ENCODE measurements at regions not wholly inside any gene's neighbourhood (a gene's known extent, or its start where the extent isn't known, plus 50 kb on each side); places are given as distances from the start of the nearest gene placed in this dataset.

DNA sequence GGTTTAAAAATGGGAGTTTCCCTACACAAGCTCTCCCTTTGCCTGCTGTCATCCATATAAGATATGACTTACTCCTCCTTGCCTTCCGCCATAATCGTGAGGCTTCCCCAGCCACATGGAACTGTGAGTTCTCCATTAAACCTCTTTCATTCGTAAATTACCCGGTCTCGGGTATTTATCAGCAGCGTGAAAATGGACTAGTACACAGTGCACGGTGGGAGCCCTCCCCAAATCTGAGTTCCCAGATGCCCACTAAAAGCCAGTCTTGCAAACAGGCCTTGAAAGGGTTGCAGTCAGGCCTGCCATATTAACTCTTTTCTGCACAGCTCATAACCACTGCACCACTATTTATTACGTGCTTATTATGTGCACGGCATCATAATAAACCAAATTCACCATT is 400.9 kb downstream of the PRDM2 start:
- H3K4me3 ChIP-seq (ENCODE audit: control extremely low read depth in 1 of 5, extremely low read depth in 1 of 5, insufficient read depth in 1 of 5, low read depth in 2 of 5, low read length in 4 of 5), result no peak overlapping the region
- no peaks in the 10 kb centered on the region for H3K79me2 ChIP-seq (ENCODE audit: control insufficient read depth, insufficient read depth, low read length)
- DNase-seq (no peak), ATAC-seq (ENCODE audit: low read depth) (no peak)
- no peak overlapping the region for H3K27ac Mint-ChIP-seq
- no peaks in the 10 kb centered on the region for H3K9me3 ChIP-seq (ENCODE audit: control extremely low read depth in 1 of 3, control insufficient read depth in 2 of 3, insufficient read depth in 1 of 3, low read length in 2 of 3)
- intact Hi-C loops (cut with micrococcal nuclease), result no loop called here
- no peaks in the 10 kb centered on the region for H3K4me1 Mint-ChIP-seq
- H3K27me3 Mint-ChIP-seq, result peaks cover 12% of the 10 kb centered on the region
- H3K4me3 Mint-ChIP-seq, result no peak overlapping the region
- H3K36me3 ChIP-seq (replicated peaks in 1 of 2; ENCODE audit: control extremely low read depth in 1 of 2, control insufficient read depth in 1 of 2, extremely low read depth in 1 of 2, insufficient read depth in 2 of 2, low read length in 1 of 2), result no peaks in the 10 kb centered on the region
- CTCF ChIA-PET, result no interaction called here
- TF ChIP-seq CTCF (IDR thresholded peaks at IDR 0.05), result no peak
- no peak for TF ChIP-seq EZH2 (IDR thresholded peaks at IDR 0.05; ENCODE audit: borderline replicate concordance, insufficient read depth, low read depth, low read length, poor library complexity, severe bottlenecking)
- no peaks in the 10 kb centered on the region for H4K20me1 ChIP-seq (ENCODE audit: control insufficient read depth, insufficient read depth, low read length, poor library complexity, severe bottlenecking)
- no peak overlapping the region for H2AFZ ChIP-seq (ENCODE audit: insufficient read depth, low read depth, low read length, poor library complexity, severe bottlenecking)
- H3K4me2 ChIP-seq (replicated peaks; ENCODE audit: low read depth, low read length, poor library complexity, severe bottlenecking), result no peak overlapping the region
- H3K9ac ChIP-seq (ENCODE audit: low read length), result no peak overlapping the region
- peaks cover 3% of the 10 kb centered on the region for H3K9me3 Mint-ChIP-seq (ENCODE audit: insufficient read depth)
- H3K27me3 ChIP-seq (replicated peaks in 1 of 4; ENCODE audit: control extremely low read depth in 1 of 4, control insufficient read depth in 3 of 4, insufficient read depth in 4 of 4, low read length in 3 of 4), result no peaks in the 10 kb centered on the region
- H3K27ac ChIP-seq (ENCODE audit: low read length in 2 of 2), result no peak overlapping the region
- 94% methylated on average over 7 of the region's 9 CpGs for WGBS (ENCODE audit: insufficient coverage)
- no peaks in the 10 kb centered on the region for H3K4me1 ChIP-seq (ENCODE audit: control insufficient read depth in 2 of 2, insufficient read depth in 2 of 2, low read length in 2 of 2)
- POLR2A ChIA-PET, result no interaction called here

GRCh38 chr1:14102180-14102579 is 402.2 kb downstream of the PRDM2 start:
- H3K4me1 ChIP-seq (ENCODE audit: control insufficient read depth in 2 of 2, insufficient read depth in 2 of 2, low read length in 2 of 2), result no peaks in the 10 kb centered on the region
- Mint-ChIP-seq H3K9me3 (ENCODE audit: insufficient read depth) (peaks cover 3% of the 10 kb centered on the region), H3K27ac (no peak overlapping the region), H3K4me1 (no peaks in the 10 kb centered on the region), H3K4me3 (no peak overlapping the region), H3K27me3 (peaks cover 13% of the 10 kb centered on the region)
- intact Hi-C loops (cut with micrococcal nuclease), result no loop called here
- no peak for TF ChIP-seq CTCF (IDR thresholded peaks at IDR 0.05)
- TF ChIP-seq EZH2 (IDR thresholded peaks at IDR 0.05; ENCODE audit: borderline replicate concordance, insufficient read depth, low read depth, low read length, poor library complexity, severe bottlenecking), result no peak
- no peaks in the 10 kb centered on the region for H3K27me3 ChIP-seq (replicated peaks in 1 of 4; ENCODE audit: control extremely low read depth in 1 of 4, control insufficient read depth in 3 of 4, insufficient read depth in 4 of 4, low read length in 3 of 4)
- no peak overlapping the region for H3K9ac ChIP-seq (ENCODE audit: low read length)
- 86% methylated on average over 9 of the region's 9 CpGs for WGBS (ENCODE audit: insufficient coverage)
- H3K79me2 ChIP-seq (ENCODE audit: control insufficient read depth, insufficient read depth, low read length), result no peaks in the 10 kb centered on the region
- no peak overlapping the region for H3K4me3 ChIP-seq (ENCODE audit: control extremely low read depth in 1 of 5, extremely low read depth in 1 of 5, insufficient read depth in 1 of 5, low read depth in 2 of 5, low read length in 4 of 5)
- H3K36me3 ChIP-seq (replicated peaks in 1 of 2; ENCODE audit: control extremely low read depth in 1 of 2, control insufficient read depth in 1 of 2, extremely low read depth in 1 of 2, insufficient read depth in 2 of 2, low read length in 1 of 2), result no peaks in the 10 kb centered on the region
- no peak overlapping the region for H3K4me2 ChIP-seq (replicated peaks; ENCODE audit: low read depth, low read length, poor library complexity, severe bottlenecking)
- CTCF ChIA-PET, result no interaction called here
- no peaks in the 10 kb centered on the region for H4K20me1 ChIP-seq (ENCODE audit: control insufficient read depth, insufficient read depth, low read length, poor library complexity, severe bottlenecking)
- DNase-seq, result no peak
- POLR2A ChIA-PET, result no interaction called here
- no peak for ATAC-seq (ENCODE audit: low read depth)
- no peak overlapping the region for H2AFZ ChIP-seq (ENCODE audit: insufficient read depth, low read depth, low read length, poor library complexity, severe bottlenecking)
- H3K9me3 ChIP-seq (ENCODE audit: control extremely low read depth in 1 of 3, control insufficient read depth in 2 of 3, insufficient read depth in 1 of 3, low read length in 2 of 3), result no peaks in the 10 kb centered on the region
- no peak overlapping the region for H3K27ac ChIP-seq (ENCODE audit: low read length in 2 of 2)

All from B cell (primary cell).